Choroid plexus epithelial cell (primary cell): ENCODE measurements at regions not wholly inside any gene's neighbourhood (a gene's known extent, or its start where the extent isn't known, plus 50 kb on each side); places are given as distances from the start of the nearest gene placed in this dataset.

Experiments used
- DNase-seq: peaks from one replicate; pipeline ENCODE4 v3.0.0-alpha.2; 2010; ENCODE audit warnings: low read depth
- H3K4me3 ChIP-seq: 2 replicates; pipeline ENCODE4 v1.5.1; 2011; ENCODE audit warnings: low read depth, mild to moderate bottlenecking, control low read depth, low read length, moderate library complexity
- CTCF ChIP-seq: conservative IDR thresholded peaks from 2 replicates; pipeline ENCODE4 v1.5.1; 2011; ENCODE audit warnings: low read depth, mild to moderate bottlenecking, control low read depth, inconsistent platforms, low read length, moderate library complexity

DNA sequence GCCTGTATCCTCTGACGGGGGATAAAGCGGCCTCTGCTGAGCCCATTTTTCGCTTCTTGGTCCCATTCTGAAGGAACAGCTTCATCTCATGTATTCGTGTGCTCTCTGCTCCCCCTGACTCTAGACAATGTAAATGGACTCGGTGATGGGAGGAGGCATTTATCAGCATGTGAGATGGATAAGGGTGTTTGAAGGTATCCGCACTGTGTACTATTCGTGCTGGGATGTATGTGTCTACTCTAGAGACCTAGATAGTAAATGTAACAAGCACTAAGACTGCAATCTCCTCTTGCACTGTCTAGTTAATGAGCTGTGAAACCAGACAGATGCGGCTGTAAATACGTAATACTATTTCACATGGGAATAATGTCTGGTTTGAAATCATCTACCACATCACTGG lies 134.6 kb upstream of the ARGLU1 start:
- no peak for DNase-seq
- no peak overlapping the region for H3K4me3 ChIP-seq
- TF ChIP-seq CTCF = no peak

GRCh38 chr13:106701771-106702341 lies 133.9 kb upstream of the ARGLU1 start:
- no peak for DNase-seq
- no peak overlapping the region for H3K4me3 ChIP-seq
- no peak for TF ChIP-seq CTCF

- no peak for DNase-seq
- TF ChIP-seq CTCF = no peak
- no peak overlapping the region for H3K4me3 ChIP-seq
Observed at GRCh38 chr13:106700439-106700838, 132.5 kb upstream of the ARGLU1 start.

GRCh38 chr13:106700007-106700406 lies 132.1 kb upstream of the ARGLU1 start:
- TF ChIP-seq CTCF = no peak
- no peak overlapping the region for H3K4me3 ChIP-seq
- DNase-seq = no peak

DNA sequence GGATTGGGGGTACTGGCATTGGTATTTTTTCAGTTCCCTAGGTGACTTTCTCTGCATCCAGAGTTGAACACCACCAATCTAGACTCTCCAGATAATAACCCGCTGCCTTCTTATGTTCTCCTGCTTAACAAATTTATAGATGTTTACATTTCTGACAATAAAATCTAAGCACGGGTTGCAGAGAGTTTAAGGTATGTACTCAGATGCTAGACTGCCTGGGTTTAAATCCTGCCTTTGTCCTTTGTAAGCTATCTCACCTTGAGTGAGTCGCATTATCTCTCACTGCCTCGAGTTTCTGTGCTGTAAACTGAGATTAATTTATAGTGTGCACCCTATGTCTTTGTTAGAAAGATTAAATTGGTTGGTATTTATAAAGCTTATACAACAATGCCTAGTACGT lies 131.4 kb upstream of the ARGLU1 start:
- no peak overlapping the region for H3K4me3 ChIP-seq
- TF ChIP-seq CTCF = no peak
- DNase-seq = no peak

DNA sequence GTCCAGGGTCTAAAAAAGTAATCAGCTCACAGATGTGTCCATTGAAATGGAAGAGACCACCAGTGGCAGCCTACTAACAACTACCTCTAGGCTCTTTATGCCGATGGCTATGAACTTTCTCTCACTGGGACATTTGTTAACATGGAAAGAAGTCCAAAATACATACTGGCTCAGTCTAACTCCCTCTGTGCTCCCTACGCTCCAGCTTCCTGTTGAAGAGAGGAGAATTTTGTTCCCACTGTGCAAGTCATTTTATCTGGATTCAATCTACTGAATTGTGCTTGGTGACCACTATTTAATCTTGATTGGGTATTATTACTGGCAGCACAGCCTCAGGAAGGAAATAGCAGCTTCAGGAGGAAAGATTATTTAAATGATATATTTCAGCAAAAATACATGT lies 128.8 kb upstream of the ARGLU1 start:
- no peak for TF ChIP-seq CTCF
- no peak for DNase-seq
- H3K4me3 ChIP-seq = no peak overlapping the region

GRCh38 chr13:106696140-106696539 lies 128.2 kb upstream of the ARGLU1 start:
- no peak overlapping the region for H3K4me3 ChIP-seq
- TF ChIP-seq CTCF = no peak
- DNase-seq = no peak
